ENCODE measurements at regions not wholly inside any gene's neighbourhood (a gene's known extent, or its start where the extent isn't known, plus 50 kb on each side); places are given as distances from the start of the nearest gene placed in this dataset.
"Not testable (repeated sequence)": the region's sequence is repeated elsewhere in the genome, so short reads cannot be mapped to it uniquely, and the experiment has no call there.

- DNase-seq (ENCODE audit: low spot score): no peak
These were observed 79.0 kb upstream of the CDK6 start for GRCh38 chr7:92915348-92915747.

GRCh38 chr7:92914645-92915044 lies 78.3 kb upstream of the CDK6 start:
- no peak for DNase-seq (ENCODE audit: low spot score)

GRCh38 chr7:92913849-92914248 lies 77.5 kb upstream of the CDK6 start:
- no peak for DNase-seq (ENCODE audit: low spot score)

GRCh38 chr7:92910976-92911375 lies 74.6 kb upstream of the CDK6 start:
- DNase-seq (ENCODE audit: low spot score): no peak

GRCh38 chr7:92909686-92910475 lies 73.5 kb upstream of the CDK6 start:
- DNase-seq (ENCODE audit: low spot score): no peak

GRCh38 chr7:92904244-92905131 lies 68.1 kb upstream of the CDK6 start:
- DNase-seq (ENCODE audit: low spot score): no peak

GRCh38 chr7:92898798-92899197 lies 62.4 kb upstream of the CDK6 start:
- no peak for DNase-seq (ENCODE audit: low spot score)

- DNase-seq (ENCODE audit: low spot score): not testable (repeated sequence)
These were observed 58.5 kb upstream of the CDK6 start for GRCh38 chr7:92894857-92895256.

GRCh38 chr7:92889081-92889480 lies 52.7 kb upstream of the CDK6 start:
- no peak for DNase-seq (ENCODE audit: low spot score)

Measured in globus pallidus (tissue), 1 donor.